ENCODE measurements at regions not wholly inside any gene's neighbourhood (a gene's known extent, or its start where the extent isn't known, plus 50 kb on each side); places are given as distances from the start of the nearest gene placed in this dataset.

DNA sequence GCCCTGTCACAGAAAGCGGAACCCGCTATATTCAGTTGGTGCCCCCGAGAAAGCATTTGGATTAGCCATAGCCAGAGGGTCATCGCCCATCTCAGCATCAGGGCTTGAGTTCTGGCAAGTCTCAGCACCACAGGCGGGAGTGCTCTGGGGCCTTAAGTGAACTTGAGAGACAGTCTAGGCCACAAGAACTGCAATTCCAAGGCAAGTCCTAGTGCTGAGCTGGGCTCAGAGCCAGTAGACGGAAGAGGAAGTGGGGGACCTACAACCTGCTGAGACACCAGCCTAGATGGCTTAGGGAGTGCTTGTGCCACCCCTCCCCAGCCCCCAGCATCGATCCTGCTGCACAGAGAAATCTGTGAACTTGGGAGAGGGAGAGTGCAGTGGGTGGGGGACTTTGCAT lies 594.9 kb downstream of the CCDC171 start:
- H3K36me3 ChIP-seq (ENCODE audit: control insufficient read depth, insufficient read depth, low read length) = no peaks in the 10 kb centered on the region
- no peaks in the 10 kb centered on the region for H4K20me1 ChIP-seq (ENCODE audit: control insufficient read depth, extremely low read depth, insufficient read depth, low read length)
- no peak overlapping the region for H3K4me2 ChIP-seq (ENCODE audit: extremely low read depth, insufficient read depth, low read length)
- peak in 1 of 2 donors; percentile 20 for DNase-seq (ENCODE audit: low read depth in 2 of 2)
- no peaks in the 10 kb centered on the region for H3K79me2 ChIP-seq (ENCODE audit: control insufficient read depth, insufficient read depth, low read length)
- H3K9me3 ChIP-seq (ENCODE audit: control insufficient read depth, insufficient read depth, low read depth, low read length) = no peaks in the 10 kb centered on the region
- no peak overlapping the region for H3K4me3 ChIP-seq (replicated peaks in 1 of 4; ENCODE audit: control extremely low read depth in 1 of 4, insufficient read depth in 1 of 4, low read depth in 3 of 4, low read length in 4 of 4)
- no peak overlapping the region for H3K27ac ChIP-seq (ENCODE audit: insufficient read depth, low read length)
- H3K9ac ChIP-seq (ENCODE audit: insufficient read depth, low read length) = no peak overlapping the region
- TF ChIP-seq, protein P1, sequence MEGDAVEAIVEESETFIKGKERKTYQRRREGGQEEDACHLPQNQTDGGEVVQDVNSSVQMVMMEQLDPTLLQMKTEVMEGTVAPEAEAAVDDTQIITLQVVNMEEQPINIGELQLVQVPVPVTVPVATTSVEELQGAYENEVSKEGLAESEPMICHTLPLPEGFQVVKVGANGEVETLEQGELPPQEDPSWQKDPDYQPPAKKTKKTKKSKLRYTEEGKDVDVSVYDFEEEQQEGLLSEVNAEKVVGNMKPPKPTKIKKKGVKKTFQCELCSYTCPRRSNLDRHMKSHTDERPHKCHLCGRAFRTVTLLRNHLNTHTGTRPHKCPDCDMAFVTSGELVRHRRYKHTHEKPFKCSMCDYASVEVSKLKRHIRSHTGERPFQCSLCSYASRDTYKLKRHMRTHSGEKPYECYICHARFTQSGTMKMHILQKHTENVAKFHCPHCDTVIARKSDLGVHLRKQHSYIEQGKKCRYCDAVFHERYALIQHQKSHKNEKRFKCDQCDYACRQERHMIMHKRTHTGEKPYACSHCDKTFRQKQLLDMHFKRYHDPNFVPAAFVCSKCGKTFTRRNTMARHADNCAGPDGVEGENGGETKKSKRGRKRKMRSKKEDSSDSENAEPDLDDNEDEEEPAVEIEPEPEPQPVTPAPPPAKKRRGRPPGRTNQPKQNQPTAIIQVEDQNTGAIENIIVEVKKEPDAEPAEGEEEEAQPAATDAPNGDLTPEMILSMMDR (conservative IDR thresholded peaks at IDR 0.05 in 1 of 2, IDR thresholded peaks at IDR 0.05 in 1 of 2; ENCODE audit: low read depth in 1 of 2, low read length in 2 of 2) = no peak
- no peak for TF ChIP-seq EZH2 (IDR thresholded peaks at IDR 0.05; ENCODE audit: low read length, missing control alignments)
- no peak overlapping the region for H2AFZ ChIP-seq (ENCODE audit: low read length)
- no peaks in the 10 kb centered on the region for H3K4me1 ChIP-seq (ENCODE audit: control insufficient read depth, extremely low read depth, insufficient read depth, low read length)
- H3K27me3 ChIP-seq (ENCODE audit: control insufficient read depth, insufficient read depth, low read length) = no peaks in the 10 kb centered on the region

DNA sequence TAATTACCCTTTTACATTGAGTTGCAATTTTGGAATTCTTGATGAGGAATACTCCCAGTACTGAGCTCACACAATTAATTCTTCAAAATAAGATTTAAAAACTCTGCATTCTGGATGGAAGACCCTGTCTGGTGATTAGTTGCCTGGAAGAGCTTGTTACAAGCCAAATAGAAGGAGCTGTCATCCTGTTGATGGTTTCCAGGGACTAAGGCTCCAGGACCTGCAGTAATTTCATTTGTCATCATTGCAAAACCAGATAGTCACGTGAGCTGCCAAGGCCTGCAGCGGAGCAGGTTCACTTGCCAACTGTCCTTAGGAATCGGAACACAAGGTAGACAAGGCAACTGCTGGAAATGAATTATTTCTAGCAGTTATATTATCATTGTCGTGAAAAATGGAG lies 597.7 kb downstream of the CCDC171 start:
- no peak overlapping the region for H3K4me3 ChIP-seq (replicated peaks in 1 of 4; ENCODE audit: control extremely low read depth in 1 of 4, insufficient read depth in 1 of 4, low read depth in 3 of 4, low read length in 4 of 4)
- no peak for DNase-seq (ENCODE audit: low read depth in 2 of 2)
- H3K9me3 ChIP-seq (ENCODE audit: control insufficient read depth, insufficient read depth, low read depth, low read length) = no peaks in the 10 kb centered on the region
- no peaks in the 10 kb centered on the region for H4K20me1 ChIP-seq (ENCODE audit: control insufficient read depth, extremely low read depth, insufficient read depth, low read length)
- H3K79me2 ChIP-seq (ENCODE audit: control insufficient read depth, insufficient read depth, low read length) = no peaks in the 10 kb centered on the region
- no peak overlapping the region for H3K9ac ChIP-seq (ENCODE audit: insufficient read depth, low read length)
- TF ChIP-seq EZH2 (IDR thresholded peaks at IDR 0.05; ENCODE audit: low read length, missing control alignments) = no peak
- TF ChIP-seq, protein P1 (conservative IDR thresholded peaks at IDR 0.05 in 1 of 2, IDR thresholded peaks at IDR 0.05 in 1 of 2; ENCODE audit: low read depth in 1 of 2, low read length in 2 of 2) = no peak
- H2AFZ ChIP-seq (ENCODE audit: low read length) = no peak overlapping the region
- no peaks in the 10 kb centered on the region for H3K27me3 ChIP-seq (ENCODE audit: control insufficient read depth, insufficient read depth, low read length)
- no peaks in the 10 kb centered on the region for H3K4me1 ChIP-seq (ENCODE audit: control insufficient read depth, extremely low read depth, insufficient read depth, low read length)
- no peaks in the 10 kb centered on the region for H3K36me3 ChIP-seq (ENCODE audit: control insufficient read depth, insufficient read depth, low read length)
- no peak overlapping the region for H3K4me2 ChIP-seq (ENCODE audit: extremely low read depth, insufficient read depth, low read length)
- no peak overlapping the region for H3K27ac ChIP-seq (ENCODE audit: insufficient read depth, low read length)

DNA sequence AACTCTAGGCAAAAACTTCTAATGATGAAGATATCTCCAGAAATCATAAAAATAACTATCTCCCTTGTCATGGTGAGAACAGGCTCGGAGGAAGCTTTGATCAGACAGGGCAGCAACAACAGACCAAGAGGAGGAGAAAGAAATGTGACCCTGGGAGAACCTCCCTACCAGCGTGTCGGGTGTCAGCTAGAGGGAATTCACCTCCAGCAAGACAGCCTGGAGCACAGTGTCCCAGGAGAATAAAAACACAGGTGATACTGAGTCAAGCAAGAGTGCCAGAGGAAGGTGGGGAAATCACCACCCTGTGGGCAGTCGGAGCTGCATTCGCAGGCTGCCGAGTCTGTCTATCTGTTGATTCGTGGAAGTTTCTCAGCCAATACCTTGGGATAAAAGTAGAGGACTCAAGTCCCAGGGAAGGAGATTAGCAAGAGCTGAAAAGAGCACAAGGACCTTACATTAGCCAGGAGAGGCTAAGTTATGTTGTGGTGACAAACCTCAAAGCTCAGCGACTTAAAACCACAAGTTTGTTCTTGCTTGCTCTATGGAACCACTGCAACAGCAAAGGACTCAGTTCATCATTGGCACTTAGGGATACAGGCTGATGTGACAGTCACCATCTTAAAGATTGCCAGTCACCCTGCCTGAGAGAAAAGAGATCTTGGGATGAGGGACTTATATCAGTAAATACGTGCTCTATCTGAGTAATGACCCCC lies 598.3 kb downstream of the CCDC171 start:
- no peak for DNase-seq (ENCODE audit: low read depth in 2 of 2)
- Histone ChIP-seq H2AFZ (ENCODE audit: low read length) (no peak overlapping the region), H3K4me2 (ENCODE audit: extremely low read depth, insufficient read depth, low read length) (no peak overlapping the region), H3K27me3 (ENCODE audit: control insufficient read depth, insufficient read depth, low read length) (no peaks in the 10 kb centered on the region), H3K27ac (ENCODE audit: insufficient read depth, low read length) (no peak overlapping the region), H3K79me2 (ENCODE audit: control insufficient read depth, insufficient read depth, low read length) (no peaks in the 10 kb centered on the region), H3K36me3 (ENCODE audit: control insufficient read depth, insufficient read depth, low read length) (no peaks in the 10 kb centered on the region), H3K9ac (ENCODE audit: insufficient read depth, low read length) (no peak overlapping the region), H4K20me1 (ENCODE audit: control insufficient read depth, extremely low read depth, insufficient read depth, low read length) (no peaks in the 10 kb centered on the region), H3K9me3 (ENCODE audit: control insufficient read depth, insufficient read depth, low read depth, low read length) (no peaks in the 10 kb centered on the region), H3K4me1 (ENCODE audit: control insufficient read depth, extremely low read depth, insufficient read depth, low read length) (no peaks in the 10 kb centered on the region), H3K4me3 (replicated peaks in 1 of 4; ENCODE audit: control extremely low read depth in 1 of 4, insufficient read depth in 1 of 4, low read depth in 3 of 4, low read length in 4 of 4) (no peak overlapping the region)
- no peak for TF ChIP-seq EZH2 (IDR thresholded peaks at IDR 0.05; ENCODE audit: low read length, missing control alignments)
- TF ChIP-seq, protein P1 (conservative IDR thresholded peaks at IDR 0.05 in 1 of 2, IDR thresholded peaks at IDR 0.05 in 1 of 2; ENCODE audit: low read depth in 1 of 2, low read length in 2 of 2) = no peak

Measured in fibroblast of lung (primary cell).